Fibroblast of villous mesenchyme (primary cell): ENCODE measurements at regions not wholly inside any gene's neighbourhood (a gene's known extent, or its start where the extent isn't known, plus 50 kb on each side); places are given as distances from the start of the nearest gene placed in this dataset.
A peak's percentile ranks its signal among the peaks of the same experiment; 100 is the strongest.

Experiments used
- DNase-seq: peaks from one replicate; pipeline ENCODE4 v3.0.0-alpha.2; 2010; ENCODE audit warnings: low read depth
- H3K4me3 ChIP-seq: 2 replicates; pipeline ENCODE4 v1.5.1; 2011; ENCODE audit warnings: low read depth, mild to moderate bottlenecking, low read length
- TF ChIP-seq, protein P1 (sequence below): IDR thresholded peaks from 2 replicates; pipeline ENCODE4 v1.5.1; 2012; ENCODE audit warnings: low read depth, mild to moderate bottlenecking, low read length; ENCODE audit not compliant: insufficient read depth

- TF ChIP-seq, protein P1, sequence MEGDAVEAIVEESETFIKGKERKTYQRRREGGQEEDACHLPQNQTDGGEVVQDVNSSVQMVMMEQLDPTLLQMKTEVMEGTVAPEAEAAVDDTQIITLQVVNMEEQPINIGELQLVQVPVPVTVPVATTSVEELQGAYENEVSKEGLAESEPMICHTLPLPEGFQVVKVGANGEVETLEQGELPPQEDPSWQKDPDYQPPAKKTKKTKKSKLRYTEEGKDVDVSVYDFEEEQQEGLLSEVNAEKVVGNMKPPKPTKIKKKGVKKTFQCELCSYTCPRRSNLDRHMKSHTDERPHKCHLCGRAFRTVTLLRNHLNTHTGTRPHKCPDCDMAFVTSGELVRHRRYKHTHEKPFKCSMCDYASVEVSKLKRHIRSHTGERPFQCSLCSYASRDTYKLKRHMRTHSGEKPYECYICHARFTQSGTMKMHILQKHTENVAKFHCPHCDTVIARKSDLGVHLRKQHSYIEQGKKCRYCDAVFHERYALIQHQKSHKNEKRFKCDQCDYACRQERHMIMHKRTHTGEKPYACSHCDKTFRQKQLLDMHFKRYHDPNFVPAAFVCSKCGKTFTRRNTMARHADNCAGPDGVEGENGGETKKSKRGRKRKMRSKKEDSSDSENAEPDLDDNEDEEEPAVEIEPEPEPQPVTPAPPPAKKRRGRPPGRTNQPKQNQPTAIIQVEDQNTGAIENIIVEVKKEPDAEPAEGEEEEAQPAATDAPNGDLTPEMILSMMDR = no peak
- no peak overlapping the region for H3K4me3 ChIP-seq
- no peak for DNase-seq
These were observed 192.8 kb upstream of the RGS6 start for GRCh38 chr14:71739273-71739990.

DNA sequence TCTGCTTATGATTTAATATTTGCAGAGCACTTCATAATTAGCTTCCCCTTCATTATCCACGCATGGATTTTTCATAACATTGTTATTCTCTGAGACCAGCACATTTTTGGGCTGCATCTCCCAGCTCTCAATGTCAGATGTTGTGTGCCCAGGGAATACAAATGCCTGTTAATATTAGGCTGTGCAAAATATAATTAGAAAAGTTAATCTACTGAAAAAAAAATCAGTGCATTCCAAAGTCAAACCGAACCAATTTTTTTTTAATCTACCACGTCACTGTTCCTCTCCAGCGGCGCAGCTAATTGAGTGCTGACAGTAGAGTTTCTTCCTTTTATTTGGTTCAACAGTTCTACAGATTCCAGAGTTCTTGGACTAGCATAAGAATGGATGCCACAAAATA, 191.0 kb upstream of the RGS6 start:
- no peak for DNase-seq
- H3K4me3 ChIP-seq = no peak overlapping the region
- TF ChIP-seq, protein P1 = no peak

DNA sequence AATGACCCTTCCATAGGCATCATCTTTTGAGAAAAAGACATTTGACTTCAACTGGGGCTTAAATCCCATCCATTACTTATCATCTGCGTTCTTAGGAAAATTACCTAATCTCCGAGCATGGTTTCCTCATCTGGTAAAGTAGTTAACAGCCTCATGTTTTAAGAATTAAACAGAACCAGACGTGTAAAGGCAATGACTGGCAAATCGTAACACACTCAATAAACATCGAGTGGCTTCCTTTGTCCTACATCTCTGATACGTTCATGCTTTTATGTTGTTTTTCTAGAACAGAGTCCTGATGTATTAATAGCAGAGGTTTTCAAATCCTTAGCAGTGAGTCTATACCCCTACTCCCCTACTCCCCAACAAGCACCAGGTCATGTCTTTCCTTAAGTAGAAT, 189.7 kb upstream of the RGS6 start:
- no peak overlapping the region for H3K4me3 ChIP-seq
- DNase-seq = peak; percentile 58
- TF ChIP-seq, protein P1 = no peak

GRCh38 chr14:71745072-71745471, 187.2 kb upstream of the RGS6 start:
- DNase-seq = no peak
- H3K4me3 ChIP-seq = no peak overlapping the region
- TF ChIP-seq, protein P1 = no peak

DNA sequence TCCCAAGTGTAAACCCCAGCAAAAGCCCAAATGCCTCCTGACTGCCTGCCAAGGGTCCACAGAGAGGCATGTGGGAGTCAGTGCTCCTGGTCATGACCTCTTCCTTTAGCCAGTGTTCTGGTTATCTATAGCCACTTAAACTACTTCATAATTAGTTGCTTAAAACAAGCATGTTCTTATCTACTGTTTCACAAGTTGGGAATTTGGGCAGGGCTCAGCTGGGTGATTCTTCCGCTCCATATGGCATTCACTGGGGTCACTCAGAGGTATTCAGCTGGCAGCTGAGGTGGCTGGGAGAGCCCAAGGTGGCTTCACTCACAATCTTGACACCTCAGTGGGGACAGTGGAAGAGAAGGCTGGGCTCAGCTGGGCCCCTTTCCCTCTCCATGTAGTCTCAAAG, 184.0 kb upstream of the RGS6 start:
- DNase-seq = no peak
- H3K4me3 ChIP-seq = no peak overlapping the region
- TF ChIP-seq, protein P1 = no peak

DNA sequence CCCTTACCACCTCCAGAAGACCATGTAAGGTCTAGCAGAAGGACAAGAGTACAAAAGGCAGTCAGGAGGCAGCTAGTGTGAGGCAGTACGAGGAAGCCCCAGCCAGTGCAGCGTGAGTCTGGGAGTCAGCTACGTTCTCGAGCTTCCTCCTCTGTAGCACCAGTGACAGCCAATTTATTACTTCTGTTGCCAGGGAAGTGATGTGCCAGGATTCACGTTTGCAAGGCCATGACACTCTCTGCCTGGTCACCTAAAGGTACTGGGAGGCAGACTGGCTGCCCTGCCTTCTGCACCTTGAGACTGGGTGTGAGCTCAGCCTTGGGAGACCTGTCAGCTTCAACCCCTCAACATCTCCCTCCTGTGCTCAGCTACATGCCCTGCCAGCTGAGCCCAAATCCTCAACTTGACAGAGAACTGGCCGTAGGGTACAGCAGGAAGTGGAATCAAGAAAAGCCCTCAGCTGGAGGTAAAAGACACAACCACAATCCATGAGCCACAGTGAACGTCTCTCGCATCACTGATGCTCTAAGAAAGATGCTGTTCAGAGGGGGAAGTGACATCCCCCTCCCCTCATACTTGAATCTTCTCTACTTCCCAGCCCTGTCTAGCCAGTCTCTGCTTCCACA, 182.5 kb upstream of the RGS6 start:
- TF ChIP-seq, protein P1 = no peak
- no peak for DNase-seq
- H3K4me3 ChIP-seq = no peak overlapping the region
